GM12872 (cell line): ENCODE measurements at regions not wholly inside any gene's neighbourhood (a gene's known extent, or its start where the extent isn't known, plus 50 kb on each side); places are given as distances from the start of the nearest gene placed in this dataset.

ENCODE experiments used
- TF ChIP-seq, protein P1 (sequence below): IDR thresholded peaks from 3 replicates; pipeline ENCODE4 v1.5.1; 2011; ENCODE audit warnings: low read depth, mild to moderate bottlenecking, low read length, moderate library complexity; ENCODE audit not compliant: insufficient read depth

- TF ChIP-seq, protein P1, sequence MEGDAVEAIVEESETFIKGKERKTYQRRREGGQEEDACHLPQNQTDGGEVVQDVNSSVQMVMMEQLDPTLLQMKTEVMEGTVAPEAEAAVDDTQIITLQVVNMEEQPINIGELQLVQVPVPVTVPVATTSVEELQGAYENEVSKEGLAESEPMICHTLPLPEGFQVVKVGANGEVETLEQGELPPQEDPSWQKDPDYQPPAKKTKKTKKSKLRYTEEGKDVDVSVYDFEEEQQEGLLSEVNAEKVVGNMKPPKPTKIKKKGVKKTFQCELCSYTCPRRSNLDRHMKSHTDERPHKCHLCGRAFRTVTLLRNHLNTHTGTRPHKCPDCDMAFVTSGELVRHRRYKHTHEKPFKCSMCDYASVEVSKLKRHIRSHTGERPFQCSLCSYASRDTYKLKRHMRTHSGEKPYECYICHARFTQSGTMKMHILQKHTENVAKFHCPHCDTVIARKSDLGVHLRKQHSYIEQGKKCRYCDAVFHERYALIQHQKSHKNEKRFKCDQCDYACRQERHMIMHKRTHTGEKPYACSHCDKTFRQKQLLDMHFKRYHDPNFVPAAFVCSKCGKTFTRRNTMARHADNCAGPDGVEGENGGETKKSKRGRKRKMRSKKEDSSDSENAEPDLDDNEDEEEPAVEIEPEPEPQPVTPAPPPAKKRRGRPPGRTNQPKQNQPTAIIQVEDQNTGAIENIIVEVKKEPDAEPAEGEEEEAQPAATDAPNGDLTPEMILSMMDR, result no peak
Measured at GRCh38 chr13:57784633-57785032, 153.1 kb downstream of the PCDH17 start.

GRCh38 chr13:57787058-57787791 is 155.7 kb downstream of the PCDH17 start:
- TF ChIP-seq, protein P1, result no peak

- TF ChIP-seq, protein P1, result no peak
Measured at GRCh38 chr13:57799624-57800023, 168.1 kb downstream of the PCDH17 start.

DNA sequence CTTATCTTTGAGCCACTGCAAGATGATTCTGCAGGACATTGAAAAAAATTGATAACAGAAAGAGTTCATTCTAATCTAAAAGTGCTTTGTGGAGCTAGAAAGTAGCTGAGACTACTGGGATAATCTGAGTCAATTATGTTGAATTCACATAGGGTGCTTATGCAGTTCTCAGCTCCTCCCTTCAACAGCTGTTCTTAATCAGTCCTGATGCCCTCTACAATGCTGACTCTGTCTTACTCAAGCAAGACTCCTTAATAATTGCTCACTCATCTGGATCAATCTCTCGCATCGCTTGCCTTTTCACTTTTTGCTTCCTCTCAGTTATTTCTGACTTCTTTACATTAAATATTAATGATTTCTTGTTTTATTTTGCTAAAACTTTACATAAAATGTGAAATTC is 182.1 kb downstream of the PCDH17 start:
- TF ChIP-seq, protein P1, result no peak

GRCh38 chr13:57815600-57815999 is 184.1 kb downstream of the PCDH17 start:
- TF ChIP-seq, protein P1, result no peak

DNA sequence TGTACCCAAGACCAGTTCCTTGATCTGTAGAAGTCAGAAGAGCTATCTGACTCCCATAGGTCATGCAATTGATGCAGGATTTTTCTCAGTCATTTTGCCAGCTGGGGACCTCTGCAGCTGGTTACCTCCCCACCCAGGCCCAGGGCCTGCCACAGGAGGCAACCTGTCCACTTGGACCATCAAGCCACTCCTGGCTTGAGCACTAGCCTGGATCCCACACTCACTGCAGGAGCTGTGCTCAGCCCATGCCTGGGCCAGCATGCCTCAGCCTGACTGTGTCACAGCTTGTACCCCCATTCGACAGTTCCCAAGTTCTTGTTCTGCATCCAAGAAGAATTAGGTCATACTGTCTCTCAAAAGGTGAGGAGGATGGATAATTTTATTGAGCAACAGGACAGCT is 189.4 kb downstream of the PCDH17 start:
- TF ChIP-seq, protein P1, result no peak

- TF ChIP-seq, protein P1, result no peak
Measured at GRCh38 chr13:57823704-57824103, 192.2 kb downstream of the PCDH17 start.

DNA sequence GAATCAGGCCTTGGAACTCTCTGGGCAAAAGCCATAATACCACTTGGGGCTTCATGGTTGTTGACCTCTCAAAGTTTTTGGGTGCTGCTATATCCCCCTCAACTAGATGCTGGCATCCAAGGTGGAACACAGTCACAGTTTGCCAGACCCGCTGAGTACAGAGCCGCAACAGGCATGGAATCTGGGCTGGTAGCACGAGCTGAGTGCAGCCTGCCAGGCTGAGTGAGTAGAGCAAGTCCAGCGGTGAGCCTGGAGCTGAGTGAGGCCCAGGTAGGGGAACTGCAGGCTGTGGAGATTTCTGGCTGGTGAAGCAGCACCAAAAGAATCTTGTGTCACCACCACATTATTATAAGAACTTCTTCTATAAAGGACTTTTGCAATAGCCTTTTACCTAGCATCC is 192.6 kb downstream of the PCDH17 start:
- TF ChIP-seq, protein P1, result no peak
